HG02571 (cell line): ENCODE measurements at regions not wholly inside any gene's neighbourhood (a gene's known extent, or its start where the extent isn't known, plus 50 kb on each side); places are given as distances from the start of the nearest gene placed in this dataset.
"Not testable (repeated sequence)": the region's sequence is repeated elsewhere in the genome, so short reads cannot be mapped to it uniquely, and the experiment has no call there.

Source experiments
- ATAC-seq: cut with Tn5 transposase; IDR thresholded peaks from one replicate; pipeline ENCODE4 v1.9.1; 2021; ENCODE audit warnings: mild to moderate bottlenecking, moderate library complexity; ENCODE audit not compliant: unreplicated experiment

DNA sequence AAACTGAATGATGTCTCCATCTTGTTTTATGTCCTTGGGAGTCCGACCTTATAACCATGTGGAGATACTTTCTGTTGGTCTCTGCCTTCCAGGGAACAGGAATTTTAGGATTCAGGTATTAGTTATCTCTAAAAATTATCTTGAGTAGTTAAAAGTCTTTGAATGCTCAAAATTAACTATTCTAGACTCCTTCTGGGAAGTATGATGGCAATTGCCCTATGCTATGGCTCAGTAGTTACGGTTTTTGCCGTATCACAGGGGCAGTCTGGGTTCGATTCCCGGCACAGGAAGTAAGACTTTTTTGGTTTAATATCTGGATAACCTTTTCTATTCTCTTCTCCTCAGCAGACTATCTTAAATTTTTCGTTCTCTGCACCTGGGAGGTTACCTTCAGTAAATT lies 708.7 kb upstream of the LRATD1 start:
- no peak for ATAC-seq

DNA sequence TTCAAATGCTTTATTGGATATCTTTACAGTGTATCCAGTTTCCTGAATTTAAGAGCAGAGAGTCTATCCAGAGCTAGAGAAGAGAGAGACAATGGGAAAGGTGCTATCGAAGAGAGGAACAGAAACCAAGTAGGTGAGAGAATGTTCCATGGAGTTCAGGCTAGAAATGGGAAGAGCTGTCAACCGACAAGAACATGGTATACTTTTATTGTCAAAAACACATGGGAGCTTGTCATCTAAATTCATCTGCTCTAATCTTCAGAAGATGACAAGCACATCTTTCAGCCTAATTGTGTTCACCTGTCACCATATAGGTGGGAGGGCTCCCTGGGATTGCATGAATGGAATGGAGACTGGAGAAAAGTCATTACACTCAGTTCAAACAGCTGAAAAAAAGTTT lies 690.4 kb upstream of the LRATD1 start:
- ATAC-seq = no peak

- ATAC-seq = no peak
Observed at GRCh38 chr2:13950761-13951160, 681.8 kb upstream of the LRATD1 start.

- no peak for ATAC-seq
Observed at GRCh38 chr2:13968811-13969210, 663.7 kb upstream of the LRATD1 start.

DNA sequence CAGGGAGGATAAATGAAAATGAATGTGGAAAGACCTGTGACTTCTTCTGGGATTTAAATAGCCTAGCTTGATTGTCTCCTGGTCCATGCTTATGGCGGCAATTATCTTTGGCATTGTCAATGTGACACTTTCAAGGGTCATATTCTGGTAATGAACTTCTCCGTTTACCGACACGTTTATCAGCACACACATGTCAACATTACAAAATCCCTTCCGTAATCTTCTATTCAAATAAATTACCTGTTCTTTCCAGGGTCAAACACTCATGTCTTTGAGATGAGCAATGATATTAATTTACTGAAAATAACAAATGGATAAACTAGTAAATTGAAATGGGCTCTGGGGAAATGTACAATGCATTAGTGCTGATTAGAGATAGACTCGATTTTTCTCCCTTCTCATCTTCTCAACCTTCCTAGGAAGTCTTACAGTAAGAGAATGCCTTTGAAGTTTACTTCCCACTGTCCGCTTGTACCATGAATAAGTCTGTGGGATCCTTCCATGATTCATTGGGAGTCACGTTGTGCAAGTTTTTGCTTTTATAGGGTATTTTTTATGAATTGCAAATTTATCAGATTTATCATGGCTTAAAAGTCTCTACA lies 646.3 kb upstream of the LRATD1 start:
- no peak for ATAC-seq

- no peak for ATAC-seq
Observed at GRCh38 chr2:13996527-13996926, 636.0 kb upstream of the LRATD1 start.

- no peak for ATAC-seq
Observed at GRCh38 chr2:14011190-14011589, 621.3 kb upstream of the LRATD1 start.

DNA sequence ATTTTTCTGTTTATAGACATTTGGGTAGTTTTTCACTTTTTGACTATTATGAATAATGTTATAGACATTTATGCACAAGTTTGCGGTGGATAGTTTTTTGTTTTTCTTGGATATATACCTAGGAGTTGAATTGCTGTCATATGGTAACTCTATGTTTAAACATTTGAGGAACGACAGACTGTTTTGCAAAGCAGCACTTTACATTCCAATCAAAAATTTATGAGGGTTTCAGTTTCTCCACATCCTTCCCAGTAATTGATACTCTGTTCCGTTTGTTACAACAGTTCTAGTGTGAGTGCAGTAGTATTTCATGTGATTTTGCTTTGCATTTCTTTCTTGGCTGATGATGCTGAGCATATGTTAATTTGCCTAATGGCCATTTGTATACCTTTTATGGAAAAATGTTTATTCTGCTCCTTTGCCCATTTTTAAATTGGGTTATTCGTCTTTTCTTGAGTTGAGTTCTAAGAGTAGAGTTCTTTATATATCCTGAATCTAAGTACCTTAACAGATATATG lies 617.3 kb upstream of the LRATD1 start:
- ATAC-seq = no peak

GRCh38 chr2:14016289-14016955 lies 616.1 kb upstream of the LRATD1 start:
- no peak for ATAC-seq

GRCh38 chr2:14018620-14019019 lies 613.9 kb upstream of the LRATD1 start:
- no peak for ATAC-seq

DNA sequence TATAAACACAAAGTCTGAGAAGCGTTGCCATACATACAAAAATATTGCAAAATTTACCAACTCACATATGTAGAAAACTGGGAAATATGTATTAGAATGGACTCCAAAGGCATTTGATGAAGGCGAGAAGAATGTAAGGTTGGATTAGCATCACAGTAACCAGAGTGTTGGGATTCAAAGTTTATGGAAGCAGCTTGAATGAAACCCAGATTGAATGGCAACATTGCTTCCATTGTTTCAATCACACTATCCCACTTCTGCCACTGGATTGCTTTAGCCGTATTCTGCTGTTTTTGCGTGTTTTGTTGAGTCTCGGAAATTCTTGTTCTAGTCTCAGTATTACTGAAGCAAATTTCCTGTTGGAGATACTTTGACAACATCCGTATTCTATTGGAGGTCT lies 609.0 kb upstream of the LRATD1 start:
- ATAC-seq = no peak

GRCh38 chr2:14039134-14039533 lies 593.4 kb upstream of the LRATD1 start:
- no peak for ATAC-seq

- ATAC-seq = no peak
Observed at GRCh38 chr2:14047491-14047890, 585.0 kb upstream of the LRATD1 start.

DNA sequence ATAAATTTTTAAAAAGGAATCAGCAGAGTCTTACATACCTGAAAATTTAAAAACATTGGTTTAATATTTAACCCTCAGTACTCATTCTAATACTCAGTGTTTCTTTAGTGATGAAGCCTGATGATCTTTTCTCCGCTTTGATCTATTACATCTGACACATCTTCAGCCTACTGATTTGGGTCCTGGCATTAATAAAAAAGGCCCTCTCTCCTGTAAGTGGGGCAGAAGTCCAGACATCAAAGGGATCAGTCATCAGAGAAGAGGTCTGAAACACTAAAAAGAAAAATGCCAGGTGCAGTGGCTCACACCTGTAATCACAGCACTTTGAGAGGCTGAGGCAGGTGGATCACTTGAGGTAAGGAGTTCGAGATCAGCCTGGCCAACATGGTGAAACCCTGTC lies 581.1 kb upstream of the LRATD1 start:
- ATAC-seq = no peak

DNA sequence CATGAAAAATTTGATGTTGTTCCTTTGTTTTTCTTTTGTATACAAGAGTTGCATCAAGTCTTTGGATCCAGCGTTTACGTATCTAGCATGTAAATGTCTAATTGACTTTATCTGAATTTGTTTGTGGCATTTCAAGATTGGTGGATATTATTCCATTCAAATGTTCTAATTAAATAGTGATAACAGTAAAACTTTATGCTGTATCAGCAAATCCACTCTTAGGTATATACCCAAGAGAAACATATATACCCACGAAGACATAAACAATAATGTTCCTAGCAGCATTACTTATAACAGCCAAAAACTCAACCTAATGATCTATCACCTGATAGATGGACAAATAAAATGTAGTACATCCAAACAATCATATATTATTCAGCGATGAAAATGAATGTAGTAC lies 579.4 kb upstream of the LRATD1 start:
- no peak for ATAC-seq

DNA sequence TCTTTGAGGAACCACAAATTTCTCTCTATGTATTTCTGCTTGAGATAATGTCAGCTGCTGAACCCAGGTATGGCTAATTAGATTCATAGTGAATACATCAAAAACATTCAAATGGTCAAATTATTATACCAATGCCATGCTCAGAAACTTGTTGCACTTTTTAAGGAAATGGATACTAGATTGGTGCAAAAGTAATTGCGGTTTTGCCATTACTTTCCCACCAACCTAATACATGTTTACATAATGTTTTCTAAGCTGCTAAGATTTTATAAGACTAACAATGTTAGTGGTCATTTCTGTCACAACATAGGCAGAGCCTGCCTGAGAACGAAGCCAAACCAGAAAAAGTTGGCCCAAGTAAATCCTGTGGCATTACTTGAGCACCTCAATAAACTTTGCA lies 568.2 kb upstream of the LRATD1 start:
- ATAC-seq = no peak

DNA sequence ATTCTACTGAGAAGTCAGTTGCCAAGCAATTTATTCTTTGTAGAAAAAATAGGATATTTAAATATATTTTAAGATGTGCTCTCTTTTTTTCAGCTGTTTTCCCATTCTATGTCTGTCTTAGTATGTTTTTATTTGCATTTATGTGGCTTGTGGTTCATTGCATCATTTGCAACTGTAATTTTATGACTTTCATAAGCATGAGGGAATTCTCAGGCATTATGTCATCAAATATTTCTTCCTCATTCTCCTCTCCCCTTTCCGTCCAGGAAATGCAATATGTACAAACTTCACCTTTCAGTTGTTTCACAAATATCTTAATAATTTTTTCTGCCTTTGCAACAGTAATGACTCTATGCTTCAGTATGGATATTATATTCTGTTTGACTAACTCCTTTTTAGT lies 560.2 kb upstream of the LRATD1 start:
- ATAC-seq = no peak

GRCh38 chr2:14074691-14075090 lies 557.8 kb upstream of the LRATD1 start:
- ATAC-seq = no peak

DNA sequence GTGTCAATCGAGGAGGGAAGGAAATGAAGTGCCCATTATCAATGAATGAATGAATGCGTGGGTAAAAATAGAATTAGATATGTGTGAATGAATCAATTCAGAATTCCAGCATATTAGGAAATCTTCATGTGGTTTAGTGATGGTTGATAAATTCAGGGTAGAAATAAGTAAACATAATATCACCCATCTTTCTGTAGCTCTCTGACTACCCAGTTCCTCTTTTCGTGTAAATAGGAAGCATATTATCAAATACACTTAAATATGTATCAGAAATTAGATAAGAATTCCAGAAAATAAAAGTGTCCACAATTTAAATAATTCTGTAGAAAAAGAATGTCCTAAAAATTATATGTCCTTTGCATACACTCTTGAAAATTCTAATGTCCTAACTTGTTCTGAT lies 552.9 kb upstream of the LRATD1 start:
- ATAC-seq = no peak

DNA sequence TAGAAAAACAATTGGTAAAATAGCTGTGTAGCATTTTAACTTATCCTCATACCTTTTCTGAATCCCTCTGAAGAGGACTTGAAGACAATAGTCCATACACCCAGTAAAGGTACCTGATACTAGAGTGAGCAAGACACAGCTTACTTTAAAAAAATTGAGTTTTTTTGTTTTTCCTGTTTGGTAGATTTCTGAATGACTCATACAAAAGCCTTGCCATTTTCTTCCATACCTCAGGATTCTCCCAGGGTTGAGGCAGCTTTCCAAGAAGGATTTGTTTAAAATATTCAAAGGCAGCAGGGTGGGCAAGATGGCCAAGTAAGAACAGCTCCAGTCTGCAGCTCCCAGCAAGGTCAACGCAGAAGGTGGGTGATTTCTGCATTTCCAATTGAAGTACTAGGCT lies 551.0 kb upstream of the LRATD1 start:
- no peak for ATAC-seq

GRCh38 chr2:14082640-14083039 lies 549.9 kb upstream of the LRATD1 start:
- no peak for ATAC-seq

GRCh38 chr2:14094592-14094991 lies 537.9 kb upstream of the LRATD1 start:
- ATAC-seq = no peak

GRCh38 chr2:14099101-14099500 lies 533.4 kb upstream of the LRATD1 start:
- ATAC-seq = not testable (repeated sequence)
